Uterus (tissue), 3 donors: ENCODE measurements at regions not wholly inside any gene's neighbourhood (a gene's known extent, or its start where the extent isn't known, plus 50 kb on each side); places are given as distances from the start of the nearest gene placed in this dataset.

Experiments
- DNase-seq, 2 donors: peaks; one replicate each; pipeline ENCODE4 v3.0.0-alpha.2; 2019 to 2020
- H3K27ac ChIP-seq, 2 donors: fragments of 200-600 bp; sonication (generic); 1 replicate in 1 of 2; 2 replicates in 1 of 2; pipeline ENCODE4 v1.5.1; 2016 to 2018
- H3K27me3 ChIP-seq, 2 donors: fragments of 200-600 bp; sonication (generic); one replicate each; pipeline ENCODE4 v1.5.1; 2018 to 2019; ENCODE audit warnings: control low read depth in 1 of 2
- H3K36me3 ChIP-seq, 2 donors: fragments of 200-600 bp; sonication (generic); one replicate each; pipeline ENCODE4 v1.5.1; 2019; ENCODE audit warnings: control low read depth in 1 of 2
- H3K4me1 ChIP-seq, 2 donors: fragments of 200-600 bp; sonication (generic); one replicate each; pipeline ENCODE4 v1.5.1; 2018 to 2019; ENCODE audit warnings: control low read depth in 1 of 2
- H3K4me3 ChIP-seq, 2 donors: fragments of 200-600 bp; sonication (generic); 1 replicate in 1 of 2; 2 replicates in 1 of 2; pipeline ENCODE4 v1.5.1; 2018 to 2019; ENCODE audit warnings: mild to moderate bottlenecking in 1 of 2
- H3K9me3 ChIP-seq, 2 donors: fragments of 200-600 bp; sonication (generic); one replicate each; pipeline ENCODE4 v1.5.1; 2019; ENCODE audit warnings: control low read depth in 1 of 2
- CTCF ChIP-seq, 4 experiments: fragments of 200-600 bp in 2 of 4; fragments of 450-650 bp in 2 of 4; sonication (generic) in 2 of 4; IDR thresholded peaks; one replicate each; pipeline ENCODE4 v1.5.1; 2016 to 2019; ENCODE audit warnings: antibody characterized with exemption in 4 of 4, mild to moderate bottlenecking in 2 of 4, moderate library complexity in 1 of 4
- POLR2A ChIP-seq, 2 donors: fragments of 450-650 bp; IDR thresholded peaks; one replicate each; pipeline ENCODE4 v1.6.1; 2016; ENCODE audit warnings: antibody characterized with exemption in 2 of 2, mild to moderate bottlenecking in 1 of 2, moderate library complexity in 1 of 2
- intact Hi-C: fragments of 100-400 bp; cut with DNase I; formaldehyde crosslinking; loops from one replicate; pipeline ENCODE4 v1.15.1; 2023; ENCODE audit warnings: low total_unique reads
- donor health status: DM: yes; HTN: yes; CAD: no.

- no peak overlapping the region for H3K27ac ChIP-seq
- intact Hi-C loops, result no loop called here
- TF ChIP-seq POLR2A (IDR thresholded peaks at IDR 0.05) (no peak), CTCF (IDR thresholded peaks at IDR 0.05) (no peak)
These were observed 118.0 kb downstream of the RAB11FIP2 start for GRCh38 chr10:117928741-117929140.

GRCh38 chr10:117929327-117930067 is 117.2 kb downstream of the RAB11FIP2 start:
- no peak for TF ChIP-seq CTCF (IDR thresholded peaks at IDR 0.05)
- TF ChIP-seq POLR2A (IDR thresholded peaks at IDR 0.05), result no peak
- DNase-seq, result no peak
- intact Hi-C loops, result no loop called here

More at GRCh38 chr10:117928741-117929140, 118.0 kb downstream of the RAB11FIP2 start:
- Histone ChIP-seq H3K4me1 (no peaks in the 10 kb centered on the region), H3K36me3 (no peaks in the 10 kb centered on the region), H3K4me3 (no peak overlapping the region), H3K27me3 (no peaks in the 10 kb centered on the region), H3K9me3 (no peaks in the 10 kb centered on the region)
- DNase-seq, result no peak

GRCh38 chr10:117931078-117931477 is 115.7 kb downstream of the RAB11FIP2 start:
- Histone ChIP-seq H3K4me3 (no peak overlapping the region), H3K36me3 (no peaks in the 10 kb centered on the region), H3K27me3 (no peaks in the 10 kb centered on the region), H3K9me3 (no peaks in the 10 kb centered on the region), H3K4me1 (no peaks in the 10 kb centered on the region), H3K27ac (no peak overlapping the region)
- intact Hi-C loops, result no loop called here
- TF ChIP-seq POLR2A (IDR thresholded peaks at IDR 0.05), result no peak
- TF ChIP-seq CTCF (IDR thresholded peaks at IDR 0.05), result no peak
- no peak for DNase-seq

More at GRCh38 chr10:117929327-117930067, 117.2 kb downstream of the RAB11FIP2 start:
- Histone ChIP-seq H3K27ac (no peak overlapping the region), H3K4me3 (no peak overlapping the region), H3K4me1 (no peaks in the 10 kb centered on the region), H3K36me3 (no peaks in the 10 kb centered on the region), H3K27me3 (no peaks in the 10 kb centered on the region), H3K9me3 (no peaks in the 10 kb centered on the region)

GRCh38 chr10:117933036-117933435 is 113.7 kb downstream of the RAB11FIP2 start:
- Histone ChIP-seq H3K4me1 (no peaks in the 10 kb centered on the region), H3K9me3 (no peaks in the 10 kb centered on the region), H3K27ac (no peak overlapping the region), H3K4me3 (no peak overlapping the region), H3K27me3 (no peaks in the 10 kb centered on the region), H3K36me3 (no peaks in the 10 kb centered on the region)
- no peak for TF ChIP-seq CTCF (IDR thresholded peaks at IDR 0.05)
- no peak for TF ChIP-seq POLR2A (IDR thresholded peaks at IDR 0.05)
- no peak for DNase-seq
- intact Hi-C loops, result no loop called here

GRCh38 chr10:117934477-117934876 is 112.3 kb downstream of the RAB11FIP2 start:
- TF ChIP-seq CTCF (IDR thresholded peaks at IDR 0.05) (no peak), POLR2A (IDR thresholded peaks at IDR 0.05) (no peak)
- no peaks in the 10 kb centered on the region for H3K9me3 ChIP-seq
- no peak overlapping the region for H3K27ac ChIP-seq
- intact Hi-C loops, result no loop called here
- H3K36me3 ChIP-seq, result no peaks in the 10 kb centered on the region
- no peaks in the 10 kb centered on the region for H3K4me1 ChIP-seq
- H3K27me3 ChIP-seq, result no peaks in the 10 kb centered on the region
- DNase-seq, result no peak
- H3K4me3 ChIP-seq, result no peak overlapping the region
